ENCODE measurements at regions not wholly inside any gene's neighbourhood (a gene's known extent, or its start where the extent isn't known, plus 50 kb on each side); places are given as distances from the start of the nearest gene placed in this dataset.

- Histone ChIP-seq H3K79me1 (ENCODE audit: low read depth, low read length) (no peaks in the 10 kb centered on the region), H3K4me1 (ENCODE audit: control insufficient read depth in 2 of 2, insufficient read depth in 1 of 2, low read depth in 1 of 2, low read length in 2 of 2) (no peaks in the 10 kb centered on the region), H3K27ac (replicated peaks; ENCODE audit: low read length) (no peak overlapping the region), H3K27me3 (ENCODE audit: control insufficient read depth in 3 of 3, insufficient read depth in 3 of 3, low read depth in 1 of 3, low read length in 3 of 3) (no peaks in the 10 kb centered on the region), H2BK12ac (ENCODE audit: low read length) (no peak overlapping the region), H3K36me3 (replicated peaks in 1 of 2; ENCODE audit: control insufficient read depth in 2 of 2, insufficient read depth in 2 of 2, low read length in 2 of 2) (no peaks in the 10 kb centered on the region), H3K9me3 (replicated peaks in 1 of 2; ENCODE audit: control insufficient read depth in 2 of 2, insufficient read depth in 1 of 2, low read depth in 1 of 2, low read length in 2 of 2) (no peaks in the 10 kb centered on the region), H3K23ac (ENCODE audit: low read depth, low read length, poor library complexity) (no peak overlapping the region), H2BK15ac (ENCODE audit: low read length) (no peak overlapping the region), H2BK120ac (ENCODE audit: low read depth, low read length) (no peak overlapping the region), H4K8ac (ENCODE audit: low read depth, low read length) (no peak overlapping the region), H2AK5ac (ENCODE audit: low read depth, low read length) (no peak overlapping the region), H3K14ac (ENCODE audit: low read length) (no peak overlapping the region), H2AFZ (ENCODE audit: low read length) (no peak overlapping the region), H2BK5ac (ENCODE audit: low read length) (no peak overlapping the region), H3K4me3 (ENCODE audit: low read length in 2 of 2) (no peak overlapping the region), H3K4me2 (ENCODE audit: insufficient read depth, low read length, poor library complexity, severe bottlenecking) (no peak overlapping the region), H3K18ac (ENCODE audit: low read length) (no peak overlapping the region), H3K9ac (ENCODE audit: low read depth, low read length, poor library complexity) (no peak overlapping the region), H3K4ac (ENCODE audit: low read length) (no peak overlapping the region), H4K91ac (ENCODE audit: low read depth, low read length, poor library complexity) (no peak overlapping the region)
- no CpG with 5 or more reads among the region's 6 CpGs for WGBS, 2 donors (ENCODE audit: extremely low coverage in 2 of 2, insufficient read length in 2 of 2, insufficient replicate concordance in 1 of 2)
- DNase-seq (ENCODE audit: low spot score): peak; percentile 57
Measured at GRCh38 chr3:159273608-159274007, 471.8 kb downstream of the MFSD1 start.

GRCh38 chr3:159275741-159276140 lies 473.9 kb downstream of the MFSD1 start:
- WGBS, 2 donors (ENCODE audit: extremely low coverage in 2 of 2, insufficient read length in 2 of 2, insufficient replicate concordance in 1 of 2): no CpG with 5 or more reads among the region's 1 CpG
- Histone ChIP-seq H3K4me3 (ENCODE audit: low read length in 2 of 2) (no peak overlapping the region), H3K23ac (ENCODE audit: low read depth, low read length, poor library complexity) (no peak overlapping the region), H3K27me3 (ENCODE audit: control insufficient read depth in 3 of 3, insufficient read depth in 3 of 3, low read depth in 1 of 3, low read length in 3 of 3) (no peaks in the 10 kb centered on the region), H3K4ac (ENCODE audit: low read length) (no peak overlapping the region), H3K4me2 (ENCODE audit: insufficient read depth, low read length, poor library complexity, severe bottlenecking) (no peak overlapping the region), H2BK5ac (ENCODE audit: low read length) (no peak overlapping the region), H2BK12ac (ENCODE audit: low read length) (no peak overlapping the region), H3K27ac (replicated peaks; ENCODE audit: low read length) (no peak overlapping the region), H3K4me1 (ENCODE audit: control insufficient read depth in 2 of 2, insufficient read depth in 1 of 2, low read depth in 1 of 2, low read length in 2 of 2) (no peaks in the 10 kb centered on the region), H3K36me3 (replicated peaks in 1 of 2; ENCODE audit: control insufficient read depth in 2 of 2, insufficient read depth in 2 of 2, low read length in 2 of 2) (no peaks in the 10 kb centered on the region), H2AK5ac (ENCODE audit: low read depth, low read length) (no peak overlapping the region), H3K79me1 (ENCODE audit: low read depth, low read length) (no peaks in the 10 kb centered on the region), H4K91ac (ENCODE audit: low read depth, low read length, poor library complexity) (no peak overlapping the region), H2BK15ac (ENCODE audit: low read length) (no peak overlapping the region), H3K14ac (ENCODE audit: low read length) (no peak overlapping the region), H3K18ac (ENCODE audit: low read length) (no peak overlapping the region), H3K9me3 (replicated peaks in 1 of 2; ENCODE audit: control insufficient read depth in 2 of 2, insufficient read depth in 1 of 2, low read depth in 1 of 2, low read length in 2 of 2) (no peaks in the 10 kb centered on the region), H2AFZ (ENCODE audit: low read length) (no peak overlapping the region), H3K9ac (ENCODE audit: low read depth, low read length, poor library complexity) (no peak overlapping the region), H2BK120ac (ENCODE audit: low read depth, low read length) (no peak overlapping the region), H4K8ac (ENCODE audit: low read depth, low read length) (no peak overlapping the region)
- no peak for DNase-seq (ENCODE audit: low spot score)

GRCh38 chr3:159277814-159278213 lies 476.0 kb downstream of the MFSD1 start:
- H4K8ac ChIP-seq (ENCODE audit: low read depth, low read length): no peak overlapping the region
- H3K23ac ChIP-seq (ENCODE audit: low read depth, low read length, poor library complexity): no peak overlapping the region
- H3K18ac ChIP-seq (ENCODE audit: low read length): no peak overlapping the region
- H2BK12ac ChIP-seq (ENCODE audit: low read length): no peak overlapping the region
- no peaks in the 10 kb centered on the region for H3K27me3 ChIP-seq (ENCODE audit: control insufficient read depth in 3 of 3, insufficient read depth in 3 of 3, low read depth in 1 of 3, low read length in 3 of 3)
- no peak overlapping the region for H2AK5ac ChIP-seq (ENCODE audit: low read depth, low read length)
- no peak overlapping the region for H3K9ac ChIP-seq (ENCODE audit: low read depth, low read length, poor library complexity)
- no peak overlapping the region for H2BK5ac ChIP-seq (ENCODE audit: low read length)
- no peaks in the 10 kb centered on the region for H3K9me3 ChIP-seq (replicated peaks in 1 of 2; ENCODE audit: control insufficient read depth in 2 of 2, insufficient read depth in 1 of 2, low read depth in 1 of 2, low read length in 2 of 2)
- no peak overlapping the region for H2BK15ac ChIP-seq (ENCODE audit: low read length)
- no peak overlapping the region for H3K4me3 ChIP-seq (ENCODE audit: low read length in 2 of 2)
- no peak overlapping the region for H3K4me2 ChIP-seq (ENCODE audit: insufficient read depth, low read length, poor library complexity, severe bottlenecking)
- WGBS, 2 donors (ENCODE audit: extremely low coverage in 2 of 2, insufficient read length in 2 of 2, insufficient replicate concordance in 1 of 2): no CpG with 5 or more reads among the region's 5 CpGs
- no peak overlapping the region for H2BK120ac ChIP-seq (ENCODE audit: low read depth, low read length)
- H3K27ac ChIP-seq (replicated peaks; ENCODE audit: low read length): no peak overlapping the region
- no peak overlapping the region for H3K14ac ChIP-seq (ENCODE audit: low read length)
- H4K91ac ChIP-seq (ENCODE audit: low read depth, low read length, poor library complexity): no peak overlapping the region
- H3K36me3 ChIP-seq (replicated peaks in 1 of 2; ENCODE audit: control insufficient read depth in 2 of 2, insufficient read depth in 2 of 2, low read length in 2 of 2): no peaks in the 10 kb centered on the region
- no peak for DNase-seq (ENCODE audit: low spot score)
- no peak overlapping the region for H3K4ac ChIP-seq (ENCODE audit: low read length)
- H3K4me1 ChIP-seq (ENCODE audit: control insufficient read depth in 2 of 2, insufficient read depth in 1 of 2, low read depth in 1 of 2, low read length in 2 of 2): no peaks in the 10 kb centered on the region
- no peak overlapping the region for H2AFZ ChIP-seq (ENCODE audit: low read length)
- no peaks in the 10 kb centered on the region for H3K79me1 ChIP-seq (ENCODE audit: low read depth, low read length)

GRCh38 chr3:159280386-159281191 lies 478.7 kb downstream of the MFSD1 start:
- Histone ChIP-seq H2BK5ac (ENCODE audit: low read length) (no peak overlapping the region), H2AFZ (ENCODE audit: low read length) (no peak overlapping the region), H3K9ac (ENCODE audit: low read depth, low read length, poor library complexity) (no peak overlapping the region), H3K27ac (replicated peaks; ENCODE audit: low read length) (no peak overlapping the region), H3K36me3 (replicated peaks in 1 of 2; ENCODE audit: control insufficient read depth in 2 of 2, insufficient read depth in 2 of 2, low read length in 2 of 2) (no peaks in the 10 kb centered on the region), H2BK12ac (ENCODE audit: low read length) (no peak overlapping the region), H2AK5ac (ENCODE audit: low read depth, low read length) (no peak overlapping the region), H3K4me1 (ENCODE audit: control insufficient read depth in 2 of 2, insufficient read depth in 1 of 2, low read depth in 1 of 2, low read length in 2 of 2) (no peaks in the 10 kb centered on the region), H3K4me2 (ENCODE audit: insufficient read depth, low read length, poor library complexity, severe bottlenecking) (no peak overlapping the region), H3K9me3 (replicated peaks in 1 of 2; ENCODE audit: control insufficient read depth in 2 of 2, insufficient read depth in 1 of 2, low read depth in 1 of 2, low read length in 2 of 2) (no peaks in the 10 kb centered on the region), H3K4me3 (ENCODE audit: low read length in 2 of 2) (no peak overlapping the region), H2BK120ac (ENCODE audit: low read depth, low read length) (no peak overlapping the region), H3K18ac (ENCODE audit: low read length) (no peak overlapping the region), H3K4ac (ENCODE audit: low read length) (no peak overlapping the region), H2BK15ac (ENCODE audit: low read length) (no peak overlapping the region), H3K14ac (ENCODE audit: low read length) (no peak overlapping the region), H4K91ac (ENCODE audit: low read depth, low read length, poor library complexity) (no peak overlapping the region), H4K8ac (ENCODE audit: low read depth, low read length) (no peak overlapping the region), H3K23ac (ENCODE audit: low read depth, low read length, poor library complexity) (no peak overlapping the region), H3K27me3 (ENCODE audit: control insufficient read depth in 3 of 3, insufficient read depth in 3 of 3, low read depth in 1 of 3, low read length in 3 of 3) (no peaks in the 10 kb centered on the region), H3K79me1 (ENCODE audit: low read depth, low read length) (no peaks in the 10 kb centered on the region)
- no CpG with 5 or more reads among the region's 10 CpGs for WGBS, 2 donors (ENCODE audit: extremely low coverage in 2 of 2, insufficient read length in 2 of 2, insufficient replicate concordance in 1 of 2)
- DNase-seq (ENCODE audit: low spot score): no peak

All from neuronal stem cell (in vitro differentiated cells).